Panc1 (cell line): ENCODE measurements at regions not wholly inside any gene's neighbourhood (a gene's known extent, or its start where the extent isn't known, plus 50 kb on each side); places are given as distances from the start of the nearest gene placed in this dataset.

ENCODE experiments used
- ATAC-seq: fragments of 200-7000 bp; cut with Tn5 transposase; 2 replicates; pipeline ENCODE4 v1.9.1; 2020; ENCODE audit warnings: mild to moderate bottlenecking, moderate library complexity
- BruUV-seq: library from RNA; stranded (reverse); fragments of 400-500 nt; replicated peaks from 2 replicates; lab custom pipeline; 2021; lab: Mats Ljungman, UMichigan
- CTCF ChIA-PET: fragments of 300-600 bp; sonication (Branson Sonifier 250); formaldehyde crosslinking; loops from one replicate; lab custom pipeline; 2022; ENCODE audit warnings: antibody characterized with exemption; lab: Charles Lee
- POLR2A ChIA-PET: fragments of 300-600 bp; sonication (Branson Sonifier 250); formaldehyde crosslinking; loops from one replicate; lab custom pipeline; 2022; ENCODE audit warnings: antibody characterized with exemption; lab: Charles Lee
- DNase-seq: peaks from one replicate; pipeline ENCODE4 v3.0.0-alpha.2; 2010; ENCODE audit warnings: low read depth, low spot score
- H3K27ac ChIP-seq: 2 replicates; pipeline ENCODE4 v1.5.1; 2011; ENCODE audit warnings: mild to moderate bottlenecking, low read length, inconsistent platforms
- H3K27me3 ChIP-seq: fragments of 200-500 bp; sonication (Bioruptor generic); 2 replicates; pipeline ENCODE4 v1.6.0; 2014; ENCODE audit warnings: low read length, inconsistent platforms; ENCODE audit not compliant: control insufficient read depth, insufficient read depth
- H3K36me3 ChIP-seq: fragments of 200-500 bp; sonication (Bioruptor generic); 2 replicates; pipeline ENCODE4 v1.5.1; 2014; ENCODE audit warnings: inconsistent platforms, mild to moderate bottlenecking, low read length, moderate library complexity; ENCODE audit not compliant: control insufficient read depth, insufficient read depth
- H3K4me1 ChIP-seq: 2 replicates; pipeline ENCODE4 v1.5.1; 2011; ENCODE audit warnings: inconsistent platforms, mild to moderate bottlenecking, low read length, moderate library complexity; ENCODE audit not compliant: control insufficient read depth, insufficient read depth
- H3K4me3 ChIP-seq, 2 experiments: 2 replicates each; pipeline ENCODE4 v1.5.1; 2011 to 2012; ENCODE audit warnings: low read depth in 2 of 2, low read length in 2 of 2, mild to moderate bottlenecking in 2 of 2, inconsistent platforms in 1 of 2, moderate library complexity in 1 of 2
- H3K9me3 ChIP-seq: fragments of 200-500 bp; sonication (Bioruptor generic); 2 replicates; pipeline ENCODE4 v1.5.1; 2014; ENCODE audit warnings: low read depth, mild to moderate bottlenecking, inconsistent platforms, low read length, moderate library complexity; ENCODE audit not compliant: control insufficient read depth, insufficient read depth
- POLR2AphosphoS5 ChIP-seq: IDR thresholded peaks from 2 replicates; pipeline ENCODE4 v1.6.1; 2012; ENCODE audit warnings: mild to moderate bottlenecking, low read depth, low read length, moderate library complexity
- SIN3A ChIP-seq: IDR thresholded peaks from 2 replicates; pipeline ENCODE4 v1.6.1; 2012; ENCODE audit warnings: low read depth, mild to moderate bottlenecking, low read length, moderate library complexity, borderline replicate concordance; ENCODE audit not compliant: insufficient read depth
- TCF7L2 ChIP-seq: IDR thresholded peaks from 2 replicates; pipeline ENCODE4 v1.6.1; 2011; ENCODE audit warnings: mild to moderate bottlenecking, low read depth, low read length, inconsistent platforms
- in situ Hi-C: cut with HindIII; loops from 2 replicates; pipeline ENCODE4 v1.10.0; 2016; ENCODE audit warnings: low sequenced_read_pairs, low pct_unique_long_range_greater_than_20kb
- intact Hi-C: fragments of 100-400 bp; cut with micrococcal nuclease; formaldehyde crosslinking; loops from one replicate; pipeline ENCODE4 v1.10.0; 2022; ENCODE audit not compliant: unreplicated experiment
- TF ChIP-seq, protein P1 (sequence below): fragments of 450-650 bp; IDR thresholded peaks from 2 replicates; pipeline ENCODE4 v1.5.1; 2017; ENCODE audit warnings: mild to moderate bottlenecking
- TF ChIP-seq, protein P2 (sequence below), 2 experiments: IDR thresholded peaks; 2 replicates each; pipeline ENCODE4 v1.6.1; 2011 to 2012; ENCODE audit warnings: low read depth in 2 of 2, control low read depth in 1 of 2, low read length in 1 of 2, mild to moderate bottlenecking in 1 of 2, moderate library complexity in 1 of 2; ENCODE audit not compliant: insufficient read depth in 1 of 2

DNA sequence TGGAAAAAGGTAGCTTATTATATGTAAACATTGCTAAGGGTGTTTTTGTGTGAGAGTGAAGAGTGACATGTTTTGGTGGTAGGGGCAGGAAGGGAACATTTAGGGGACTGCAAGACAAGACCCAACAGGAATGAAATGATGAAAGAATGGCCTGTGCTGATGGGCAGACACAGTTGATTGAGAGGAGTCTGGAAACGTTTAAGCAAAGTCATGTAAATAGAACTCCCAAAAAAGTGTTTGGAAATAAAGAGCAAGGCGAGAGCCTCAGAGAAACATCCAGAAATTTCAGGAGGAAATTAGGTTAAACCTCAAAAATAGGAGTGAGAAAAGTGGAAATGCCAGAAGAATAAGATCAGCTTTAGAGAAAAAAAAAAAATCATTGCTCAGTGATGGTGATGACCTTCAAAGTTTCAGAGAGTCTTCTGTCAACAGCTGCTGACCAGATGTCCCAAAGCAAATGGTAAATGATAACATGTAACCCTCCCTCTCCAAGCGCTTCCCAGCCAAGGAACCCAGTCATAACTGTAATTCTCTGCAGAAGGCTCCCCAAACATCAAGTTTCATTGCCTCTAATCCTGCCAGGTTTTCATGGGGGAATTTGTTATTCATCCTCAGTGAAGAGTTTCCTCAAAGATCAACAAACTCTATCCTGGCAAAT is 223.2 kb upstream of the FAR2 start:
- ChIA-PET POLR2A (no interaction called here), CTCF (no interaction called here)
- H3K4me1 ChIP-seq = no peaks in the 10 kb centered on the region
- in situ Hi-C loops = no loop called here
- H3K4me3 ChIP-seq = no peak overlapping the region
- H3K9me3 ChIP-seq = no peaks in the 10 kb centered on the region
- no peaks in the 10 kb centered on the region for H3K36me3 ChIP-seq
- DNase-seq = no peak
- no peak for ATAC-seq
- no peaks in the 10 kb centered on the region for H3K27me3 ChIP-seq
- BruUV-seq = no TSS peak
- intact Hi-C loops = no loop called here
- no peak overlapping the region for H3K27ac ChIP-seq
- TF ChIP-seq SIN3A (no peak), POLR2AphosphoS5 (no peak), TCF7L2 (no peak)
- TF ChIP-seq, protein P1, sequence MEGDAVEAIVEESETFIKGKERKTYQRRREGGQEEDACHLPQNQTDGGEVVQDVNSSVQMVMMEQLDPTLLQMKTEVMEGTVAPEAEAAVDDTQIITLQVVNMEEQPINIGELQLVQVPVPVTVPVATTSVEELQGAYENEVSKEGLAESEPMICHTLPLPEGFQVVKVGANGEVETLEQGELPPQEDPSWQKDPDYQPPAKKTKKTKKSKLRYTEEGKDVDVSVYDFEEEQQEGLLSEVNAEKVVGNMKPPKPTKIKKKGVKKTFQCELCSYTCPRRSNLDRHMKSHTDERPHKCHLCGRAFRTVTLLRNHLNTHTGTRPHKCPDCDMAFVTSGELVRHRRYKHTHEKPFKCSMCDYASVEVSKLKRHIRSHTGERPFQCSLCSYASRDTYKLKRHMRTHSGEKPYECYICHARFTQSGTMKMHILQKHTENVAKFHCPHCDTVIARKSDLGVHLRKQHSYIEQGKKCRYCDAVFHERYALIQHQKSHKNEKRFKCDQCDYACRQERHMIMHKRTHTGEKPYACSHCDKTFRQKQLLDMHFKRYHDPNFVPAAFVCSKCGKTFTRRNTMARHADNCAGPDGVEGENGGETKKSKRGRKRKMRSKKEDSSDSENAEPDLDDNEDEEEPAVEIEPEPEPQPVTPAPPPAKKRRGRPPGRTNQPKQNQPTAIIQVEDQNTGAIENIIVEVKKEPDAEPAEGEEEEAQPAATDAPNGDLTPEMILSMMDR = no peak
- TF ChIP-seq, protein P2, sequence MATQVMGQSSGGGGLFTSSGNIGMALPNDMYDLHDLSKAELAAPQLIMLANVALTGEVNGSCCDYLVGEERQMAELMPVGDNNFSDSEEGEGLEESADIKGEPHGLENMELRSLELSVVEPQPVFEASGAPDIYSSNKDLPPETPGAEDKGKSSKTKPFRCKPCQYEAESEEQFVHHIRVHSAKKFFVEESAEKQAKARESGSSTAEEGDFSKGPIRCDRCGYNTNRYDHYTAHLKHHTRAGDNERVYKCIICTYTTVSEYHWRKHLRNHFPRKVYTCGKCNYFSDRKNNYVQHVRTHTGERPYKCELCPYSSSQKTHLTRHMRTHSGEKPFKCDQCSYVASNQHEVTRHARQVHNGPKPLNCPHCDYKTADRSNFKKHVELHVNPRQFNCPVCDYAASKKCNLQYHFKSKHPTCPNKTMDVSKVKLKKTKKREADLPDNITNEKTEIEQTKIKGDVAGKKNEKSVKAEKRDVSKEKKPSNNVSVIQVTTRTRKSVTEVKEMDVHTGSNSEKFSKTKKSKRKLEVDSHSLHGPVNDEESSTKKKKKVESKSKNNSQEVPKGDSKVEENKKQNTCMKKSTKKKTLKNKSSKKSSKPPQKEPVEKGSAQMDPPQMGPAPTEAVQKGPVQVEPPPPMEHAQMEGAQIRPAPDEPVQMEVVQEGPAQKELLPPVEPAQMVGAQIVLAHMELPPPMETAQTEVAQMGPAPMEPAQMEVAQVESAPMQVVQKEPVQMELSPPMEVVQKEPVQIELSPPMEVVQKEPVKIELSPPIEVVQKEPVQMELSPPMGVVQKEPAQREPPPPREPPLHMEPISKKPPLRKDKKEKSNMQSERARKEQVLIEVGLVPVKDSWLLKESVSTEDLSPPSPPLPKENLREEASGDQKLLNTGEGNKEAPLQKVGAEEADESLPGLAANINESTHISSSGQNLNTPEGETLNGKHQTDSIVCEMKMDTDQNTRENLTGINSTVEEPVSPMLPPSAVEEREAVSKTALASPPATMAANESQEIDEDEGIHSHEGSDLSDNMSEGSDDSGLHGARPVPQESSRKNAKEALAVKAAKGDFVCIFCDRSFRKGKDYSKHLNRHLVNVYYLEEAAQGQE (IDR thresholded peaks at IDR 0.05; ENCODE audit: insufficient read depth in 1 of 2, low read depth in 2 of 2, low read length in 1 of 2) = no peak

- CTCF ChIA-PET = no interaction called here
- POLR2A ChIA-PET = no interaction called here
- H3K27me3 ChIP-seq = no peaks in the 10 kb centered on the region
- TF ChIP-seq TCF7L2 (no peak), POLR2AphosphoS5 (no peak), SIN3A (no peak)
- TF ChIP-seq, protein P1 = no peak
- TF ChIP-seq, protein P2 (IDR thresholded peaks at IDR 0.05; ENCODE audit: insufficient read depth in 1 of 2, low read depth in 2 of 2, low read length in 1 of 2) = no peak
- DNase-seq = no peak
- intact Hi-C loops = no loop called here
- no peaks in the 10 kb centered on the region for H3K9me3 ChIP-seq
- BruUV-seq = no TSS peak
- H3K27ac ChIP-seq = no peak overlapping the region
- H3K36me3 ChIP-seq = no peaks in the 10 kb centered on the region
- no peak for ATAC-seq
- no peak overlapping the region for H3K4me3 ChIP-seq
- H3K4me1 ChIP-seq = no peaks in the 10 kb centered on the region
- in situ Hi-C loops = no loop called here
These were observed 218.4 kb upstream of the FAR2 start for GRCh38 chr12:28930704-28931103.
